ENCODE measurements at regions not wholly inside any gene's neighbourhood (a gene's known extent, or its start where the extent isn't known, plus 50 kb on each side); places are given as distances from the start of the nearest gene placed in this dataset.

DNA sequence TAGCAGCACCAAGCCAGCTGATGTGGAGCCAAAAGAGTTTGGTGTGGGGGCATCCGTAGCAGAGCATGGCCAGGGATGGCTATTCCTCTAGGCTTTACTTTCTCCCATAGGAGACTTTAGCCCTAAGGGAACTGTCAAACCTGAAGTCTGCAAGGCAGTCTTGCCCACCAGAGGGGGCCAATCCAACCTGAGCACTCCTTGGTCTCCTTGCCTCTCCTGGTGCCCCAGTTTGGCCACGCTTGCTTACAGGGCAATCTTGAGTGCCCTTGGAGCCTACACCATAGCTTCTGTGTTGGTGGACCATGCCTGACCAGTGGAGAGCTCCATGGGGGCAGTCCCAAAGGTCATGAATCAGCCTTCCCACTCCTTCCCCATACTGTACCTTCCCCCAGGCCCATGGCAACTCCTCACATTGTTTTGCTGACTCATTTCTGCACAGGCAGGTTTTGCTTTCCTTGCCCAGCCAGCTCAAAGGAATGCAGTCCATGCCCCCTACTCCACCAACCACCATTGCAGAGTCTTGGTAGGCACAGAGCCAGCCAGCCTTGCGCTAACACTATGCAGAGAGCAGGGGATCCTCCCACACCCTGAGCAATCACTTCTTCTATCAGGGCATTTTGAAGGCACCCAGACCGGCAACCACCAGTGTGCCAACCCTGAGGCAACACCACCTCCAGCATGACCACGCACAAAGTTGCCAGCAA lies 1421.2 kb upstream of the RAG2 start:
- Histone ChIP-seq H3K27me3 (no peaks in the 10 kb centered on the region), H3K4me1 (ENCODE audit: control insufficient read depth in 1 of 2, insufficient read depth in 1 of 2, low read depth in 1 of 2, low read length in 1 of 2) (no peaks in the 10 kb centered on the region), H3K9me3 (peaks cover 5% of the 10 kb centered on the region), H3K4me3 (ENCODE audit: low read depth in 1 of 2, low read length in 1 of 2) (no peak overlapping the region), H3K27ac (no peak overlapping the region), H3K36me3 (no peaks in the 10 kb centered on the region)
- TF ChIP-seq, protein P1, sequence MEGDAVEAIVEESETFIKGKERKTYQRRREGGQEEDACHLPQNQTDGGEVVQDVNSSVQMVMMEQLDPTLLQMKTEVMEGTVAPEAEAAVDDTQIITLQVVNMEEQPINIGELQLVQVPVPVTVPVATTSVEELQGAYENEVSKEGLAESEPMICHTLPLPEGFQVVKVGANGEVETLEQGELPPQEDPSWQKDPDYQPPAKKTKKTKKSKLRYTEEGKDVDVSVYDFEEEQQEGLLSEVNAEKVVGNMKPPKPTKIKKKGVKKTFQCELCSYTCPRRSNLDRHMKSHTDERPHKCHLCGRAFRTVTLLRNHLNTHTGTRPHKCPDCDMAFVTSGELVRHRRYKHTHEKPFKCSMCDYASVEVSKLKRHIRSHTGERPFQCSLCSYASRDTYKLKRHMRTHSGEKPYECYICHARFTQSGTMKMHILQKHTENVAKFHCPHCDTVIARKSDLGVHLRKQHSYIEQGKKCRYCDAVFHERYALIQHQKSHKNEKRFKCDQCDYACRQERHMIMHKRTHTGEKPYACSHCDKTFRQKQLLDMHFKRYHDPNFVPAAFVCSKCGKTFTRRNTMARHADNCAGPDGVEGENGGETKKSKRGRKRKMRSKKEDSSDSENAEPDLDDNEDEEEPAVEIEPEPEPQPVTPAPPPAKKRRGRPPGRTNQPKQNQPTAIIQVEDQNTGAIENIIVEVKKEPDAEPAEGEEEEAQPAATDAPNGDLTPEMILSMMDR (IDR thresholded peaks at IDR 0.05) = no peak

DNA sequence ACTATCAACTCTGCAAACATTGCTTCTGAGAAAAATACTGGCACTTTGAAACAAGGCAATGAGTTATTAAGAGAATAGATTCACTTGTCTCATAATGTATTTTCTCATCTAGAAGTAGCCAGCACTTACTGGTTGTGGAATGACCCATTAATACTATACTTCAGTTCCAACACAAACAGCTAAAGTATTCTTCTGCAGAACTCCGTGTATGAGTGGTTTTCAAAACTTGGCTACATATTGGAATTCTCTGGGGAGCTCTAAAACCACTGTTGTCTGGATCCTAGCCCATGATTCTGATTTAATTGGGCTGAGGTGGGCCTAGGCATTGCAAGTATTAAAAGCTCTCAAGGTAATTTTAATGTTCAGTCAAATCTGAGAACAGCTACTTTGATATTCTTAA lies 1416.4 kb upstream of the RAG2 start:
- H3K9me3 ChIP-seq = peaks cover 2% of the 10 kb centered on the region
- H3K36me3 ChIP-seq = no peaks in the 10 kb centered on the region
- no peaks in the 10 kb centered on the region for H3K27me3 ChIP-seq
- no peak overlapping the region for H3K4me3 ChIP-seq (ENCODE audit: low read depth in 1 of 2, low read length in 1 of 2)
- TF ChIP-seq, protein P1 (IDR thresholded peaks at IDR 0.05) = no peak
- H3K27ac ChIP-seq = no peak overlapping the region
- H3K4me1 ChIP-seq (ENCODE audit: control insufficient read depth in 1 of 2, insufficient read depth in 1 of 2, low read depth in 1 of 2, low read length in 1 of 2) = no peaks in the 10 kb centered on the region

- H3K4me1 ChIP-seq (ENCODE audit: control insufficient read depth in 1 of 2, insufficient read depth in 1 of 2, low read depth in 1 of 2, low read length in 1 of 2) = no peaks in the 10 kb centered on the region
- TF ChIP-seq, protein P1 (IDR thresholded peaks at IDR 0.05) = no peak
- H3K27ac ChIP-seq = no peak overlapping the region
- H3K27me3 ChIP-seq = no peaks in the 10 kb centered on the region
- no peak overlapping the region for H3K4me3 ChIP-seq (ENCODE audit: low read depth in 1 of 2, low read length in 1 of 2)
- no peaks in the 10 kb centered on the region for H3K36me3 ChIP-seq
- no peaks in the 10 kb centered on the region for H3K9me3 ChIP-seq
Measured at GRCh38 chr11:38013157-38013556, 1415.1 kb upstream of the RAG2 start.

DNA sequence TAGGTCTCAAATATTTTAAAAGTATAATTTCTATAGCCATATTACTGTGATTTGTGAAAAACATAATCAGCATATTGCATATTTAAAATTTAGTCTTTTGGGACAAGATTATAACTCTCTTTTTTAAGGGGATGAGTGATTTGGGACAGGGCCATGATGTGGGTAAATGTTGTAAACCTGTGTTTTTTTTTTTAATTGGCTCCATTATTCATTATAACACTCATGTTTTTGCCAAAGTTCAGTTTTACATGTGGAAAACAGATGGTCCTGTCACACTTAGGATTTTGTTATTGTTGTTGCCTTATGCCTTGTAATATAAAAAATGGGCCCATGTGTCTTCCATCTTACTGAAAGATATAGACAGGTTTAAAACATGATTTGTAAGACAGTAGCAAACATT lies 1413.5 kb upstream of the RAG2 start:
- Histone ChIP-seq H3K4me1 (ENCODE audit: control insufficient read depth in 1 of 2, insufficient read depth in 1 of 2, low read depth in 1 of 2, low read length in 1 of 2) (no peaks in the 10 kb centered on the region), H3K4me3 (ENCODE audit: low read depth in 1 of 2, low read length in 1 of 2) (no peak overlapping the region), H3K27me3 (no peaks in the 10 kb centered on the region), H3K36me3 (no peaks in the 10 kb centered on the region), H3K27ac (no peak overlapping the region), H3K9me3 (no peaks in the 10 kb centered on the region)
- TF ChIP-seq, protein P1 (IDR thresholded peaks at IDR 0.05) = no peak

DNA sequence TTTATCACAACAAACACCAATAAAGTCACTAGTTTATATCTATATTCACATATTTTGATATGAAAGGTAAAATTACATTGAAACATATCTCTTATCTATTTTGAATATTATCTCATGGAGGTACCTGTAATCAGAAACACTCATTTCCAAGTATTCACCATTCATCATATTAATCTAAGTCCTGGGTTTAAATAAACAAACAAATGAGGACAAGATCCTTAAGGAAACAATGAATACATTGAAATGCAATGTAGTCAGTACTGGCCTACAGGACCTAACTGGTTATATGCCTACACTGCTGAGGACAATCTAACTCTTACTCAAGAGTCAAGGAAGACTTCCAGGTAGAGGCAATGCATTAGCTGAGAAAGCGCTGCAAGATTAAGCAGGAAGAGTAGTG lies 1411.9 kb upstream of the RAG2 start:
- Histone ChIP-seq H3K9me3 (no peaks in the 10 kb centered on the region), H3K27ac (no peak overlapping the region), H3K4me3 (ENCODE audit: low read depth in 1 of 2, low read length in 1 of 2) (no peak overlapping the region), H3K4me1 (ENCODE audit: control insufficient read depth in 1 of 2, insufficient read depth in 1 of 2, low read depth in 1 of 2, low read length in 1 of 2) (no peaks in the 10 kb centered on the region), H3K36me3 (no peaks in the 10 kb centered on the region), H3K27me3 (no peaks in the 10 kb centered on the region)
- TF ChIP-seq, protein P1 (IDR thresholded peaks at IDR 0.05) = no peak

Measured in neutrophil (primary cell).